Head of caudate nucleus (tissue), 42 donors: ENCODE measurements at regions not wholly inside any gene's neighbourhood (a gene's known extent, or its start where the extent isn't known, plus 50 kb on each side); places are given as distances from the start of the nearest gene placed in this dataset.
"Not testable (repeated sequence)": the region's sequence is repeated elsewhere in the genome, so short reads cannot be mapped to it uniquely, and the experiment has no call there.

Source experiments
- DNase-seq, 42 donors: peaks; one replicate each; pipeline versions ENCODE4 v3.0.0 to v3.0.0-alpha.2; 2020 to 2021; ENCODE audit warnings: mixed read lengths in 7 of 42
- intact Hi-C: fragments of 100-400 bp; cut with DNase I; formaldehyde crosslinking; loops from one replicate; pipeline ENCODE4 v1.15.0; 2022

- DNase-seq, result no peak
- intact Hi-C loops, result no loop called here
Measured at GRCh38 chr16:22624038-22624799, 113.5 kb downstream of the NPIPB5 start.

GRCh38 chr16:22624800-22625533, 114.3 kb downstream of the NPIPB5 start:
- peak in 1 of 42 donors; percentile 42 for DNase-seq
- intact Hi-C loops, result no loop called here

DNA sequence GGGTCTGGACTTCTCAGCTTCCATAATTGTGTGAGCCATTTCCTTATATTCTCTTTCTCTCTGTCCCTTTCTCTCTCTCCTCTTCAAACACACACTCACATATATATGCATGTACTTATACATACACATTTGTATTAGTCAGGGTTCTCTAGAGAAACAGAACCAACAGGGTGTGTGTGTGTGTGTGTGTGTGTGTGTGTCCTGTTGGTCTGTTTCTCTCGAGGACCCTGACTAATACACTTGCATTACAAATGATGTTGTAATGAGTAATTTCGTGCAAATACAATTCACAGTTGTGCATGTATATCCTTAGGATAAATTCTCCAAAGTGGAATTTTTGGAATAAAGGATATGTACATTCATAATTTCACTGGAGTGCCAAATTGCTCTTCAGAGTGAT, 115.3 kb downstream of the NPIPB5 start:
- no peak for DNase-seq
- intact Hi-C loops, result no loop called here

- DNase-seq, result peak in 2 of 42 donors; percentile 29 to 34
Measured at GRCh38 chr16:22627043-22627442, 116.4 kb downstream of the NPIPB5 start.

DNA sequence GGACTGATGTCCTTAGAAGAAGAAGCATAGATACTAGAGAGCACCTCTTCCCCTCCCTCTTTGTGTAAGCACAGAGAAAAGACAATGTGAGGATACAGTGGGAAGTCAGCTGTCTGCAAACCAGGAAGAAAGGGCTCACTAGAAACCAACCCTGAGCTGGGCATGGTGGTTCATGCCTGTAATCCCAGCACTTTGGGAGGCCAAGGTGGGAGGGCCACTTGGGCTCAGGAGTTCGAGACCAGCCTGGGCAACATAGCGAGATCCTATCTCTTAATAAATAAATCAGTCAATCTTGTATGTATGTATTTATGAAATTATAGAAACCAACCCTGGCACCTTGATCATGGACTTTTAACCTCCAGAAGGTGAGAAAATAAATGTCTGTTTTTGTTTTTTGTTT, 118.3 kb downstream of the NPIPB5 start:
- DNase-seq, result no peak
- intact Hi-C loops, result no loop called here

More at GRCh38 chr16:22627043-22627442, 116.4 kb downstream of the NPIPB5 start:
- intact Hi-C loops, result no loop called here

DNA sequence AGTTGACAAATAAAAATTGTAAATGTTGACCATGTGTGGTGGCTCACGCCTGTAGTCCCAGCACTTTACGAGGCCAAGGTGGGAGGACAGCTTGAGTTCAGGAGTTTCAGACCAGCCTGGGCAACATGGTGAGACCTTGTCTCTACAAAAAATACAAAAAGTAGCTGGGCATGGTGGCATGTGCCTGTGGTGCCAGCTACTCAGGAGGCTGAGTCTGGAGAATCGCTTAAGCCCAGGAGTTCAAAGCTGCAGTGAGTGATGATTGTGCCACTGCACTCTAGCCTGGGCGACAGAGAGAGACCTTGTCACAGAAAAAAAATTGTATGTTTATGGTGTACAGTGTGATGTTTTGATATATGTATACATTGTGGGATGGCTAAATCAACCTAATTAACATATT, 119.6 kb downstream of the NPIPB5 start:
- DNase-seq, result no peak
- intact Hi-C loops, result no loop called here

DNA sequence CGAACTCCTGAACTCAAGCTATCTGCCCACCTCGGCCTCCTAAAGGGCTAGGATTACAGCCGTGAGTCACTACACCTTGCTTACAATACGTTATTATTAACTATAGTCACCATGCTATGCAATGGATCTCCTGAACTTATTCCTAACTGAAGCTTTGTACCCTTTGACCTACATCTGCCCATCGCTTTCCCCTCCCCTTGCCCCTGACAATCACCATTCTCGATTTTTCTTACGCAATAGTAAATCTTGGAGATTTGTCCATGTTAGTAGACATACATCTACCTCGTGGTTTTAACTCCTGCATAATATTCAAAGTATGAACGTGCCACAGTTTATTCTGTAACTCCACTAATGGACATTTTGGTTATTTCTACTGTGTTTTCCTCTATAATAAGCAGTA, 120.6 kb downstream of the NPIPB5 start:
- intact Hi-C loops, result no loop called here
- DNase-seq, result peak in 1 of 42 donors; percentile 27

- intact Hi-C loops, result no loop called here
- no peak for DNase-seq
Measured at GRCh38 chr16:22632606-22633005, 121.9 kb downstream of the NPIPB5 start.

- intact Hi-C loops, result no loop called here
- DNase-seq, result no peak
Measured at GRCh38 chr16:22633280-22633679, 122.6 kb downstream of the NPIPB5 start.

- no peak for DNase-seq
- intact Hi-C loops, result no loop called here
Measured at GRCh38 chr16:22633799-22634198, 123.1 kb downstream of the NPIPB5 start.

DNA sequence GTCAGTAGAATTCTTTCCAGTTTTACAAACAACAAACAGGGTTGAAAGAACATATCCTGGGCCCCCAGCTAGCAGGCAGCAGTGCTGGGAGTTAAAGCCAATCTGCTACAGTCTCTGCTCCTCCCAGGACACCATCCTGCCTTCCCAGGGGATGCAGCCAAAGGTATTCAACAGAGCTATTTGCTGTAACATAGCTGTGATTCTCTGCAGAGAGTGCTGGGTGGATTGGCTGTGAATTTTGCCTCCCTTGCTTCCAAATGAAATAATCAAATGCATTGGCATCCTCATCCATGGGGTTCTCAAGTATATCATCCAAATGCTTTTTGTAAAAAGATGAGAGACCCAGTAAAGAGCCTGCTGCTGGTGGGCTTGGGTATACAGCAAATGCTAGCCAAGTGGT, 124.3 kb downstream of the NPIPB5 start:
- no peak for DNase-seq
- intact Hi-C loops, result no loop called here

DNA sequence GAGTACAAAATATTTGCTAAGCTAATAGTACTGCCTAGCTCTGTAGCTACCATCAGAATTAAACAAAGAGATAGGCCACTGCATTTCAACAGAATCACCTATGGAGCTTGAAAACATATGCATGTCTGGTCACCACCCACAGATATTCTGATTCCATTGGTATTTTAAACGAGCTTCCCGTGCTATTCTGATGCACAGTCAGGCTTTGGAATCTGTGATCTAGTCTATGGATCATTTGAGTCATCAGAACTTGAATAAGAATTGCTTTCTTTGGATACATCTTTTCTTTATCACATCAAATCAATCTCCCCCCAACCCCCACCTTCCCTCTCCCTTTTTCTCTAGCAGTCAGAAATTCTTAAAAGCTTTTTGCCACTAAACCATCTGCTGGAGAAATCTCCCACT, 124.7 kb downstream of the NPIPB5 start:
- intact Hi-C loops, result no loop called here
- peak in 8 of 42 donors; percentile 10 to 52 (median 25) for DNase-seq

GRCh38 chr16:22635801-22636200, 125.1 kb downstream of the NPIPB5 start:
- no peak for DNase-seq
- intact Hi-C loops, result no loop called here

DNA sequence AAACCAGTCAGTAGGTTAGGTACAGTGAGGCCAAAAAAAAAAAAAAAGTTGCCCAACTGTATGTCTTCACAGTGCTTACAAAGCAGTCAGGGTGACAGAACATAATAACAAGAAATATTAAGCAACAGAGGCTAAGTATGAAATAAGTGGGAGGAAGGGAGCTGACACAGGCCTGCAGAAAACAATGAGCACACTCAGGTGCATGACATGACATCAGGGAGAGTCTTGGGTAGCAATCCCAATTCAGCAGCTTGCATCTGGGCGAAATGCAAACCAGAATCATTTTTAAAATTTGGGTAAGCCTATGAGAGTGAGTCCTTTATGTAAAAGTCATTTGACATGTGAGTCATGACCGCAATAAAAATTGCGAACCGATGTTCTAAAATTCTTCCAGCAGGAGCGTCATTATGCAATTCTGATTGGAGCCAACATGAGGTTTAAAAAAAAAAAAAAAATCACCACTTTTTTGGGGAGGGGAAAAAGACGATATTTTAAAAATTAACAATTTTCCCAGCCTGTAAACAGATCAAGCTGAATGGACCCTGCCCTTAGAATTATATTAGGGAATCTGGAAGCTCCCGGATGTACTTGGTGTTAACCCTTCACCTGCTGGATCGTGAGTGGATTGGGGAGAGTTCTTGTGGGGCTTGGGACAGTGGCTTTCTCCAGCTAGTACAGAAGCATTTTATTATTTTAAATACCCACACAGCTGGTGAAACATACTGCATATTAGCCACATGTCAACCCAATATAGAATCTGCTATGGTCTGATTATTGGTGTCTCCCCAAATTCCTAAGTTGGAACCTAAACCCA, 127.9 kb downstream of the NPIPB5 start:
- peak in 17 of 42 donors; percentile 11 to 76 (median 36) for DNase-seq

GRCh38 chr16:22641131-22641628, 130.5 kb downstream of the NPIPB5 start:
- no peak for DNase-seq
- intact Hi-C loops, result no loop called here

More for the DNA sequence above, 127.9 kb downstream of the NPIPB5 start:
- intact Hi-C loops, result no loop called here

- intact Hi-C loops, result no loop called here
- no peak for DNase-seq
Measured at GRCh38 chr16:22642416-22643088, 131.9 kb downstream of the NPIPB5 start.

- intact Hi-C loops, DNase-seq: not testable (repeated sequence)
Measured at GRCh38 chr16:22643203-22643602, 132.5 kb downstream of the NPIPB5 start.

GRCh38 chr16:22643886-22644285, 133.2 kb downstream of the NPIPB5 start:
- no peak for DNase-seq
- intact Hi-C loops, result no loop called here

DNA sequence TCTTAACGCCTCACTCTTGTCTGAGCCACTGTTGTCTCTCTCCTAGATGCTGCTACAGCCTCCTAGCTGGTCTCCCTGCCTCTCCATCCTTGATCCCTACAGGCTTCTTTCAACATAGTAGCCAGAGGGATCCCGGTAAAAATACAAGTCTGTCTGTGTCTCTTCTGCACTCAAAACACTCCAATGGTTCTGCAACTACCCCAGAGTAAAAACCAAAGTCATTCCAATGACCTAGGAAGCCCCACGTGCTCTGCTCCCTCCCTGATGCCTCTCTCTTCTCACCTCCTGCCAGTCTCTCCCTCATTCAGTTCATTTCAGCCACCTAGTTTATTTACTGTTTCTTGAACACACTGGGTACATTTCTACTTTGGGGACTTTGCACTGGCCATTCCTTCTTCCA, 135.2 kb downstream of the NPIPB5 start:
- DNase-seq, result no peak
- intact Hi-C loops, result no loop called here
